Nephron (organoid): ENCODE measurements at regions not wholly inside any gene's neighbourhood (a gene's known extent, or its start where the extent isn't known, plus 50 kb on each side); places are given as distances from the start of the nearest gene placed in this dataset.

Experiments
- H3K27ac Mint-ChIP-seq, 3 experiments: 2 replicates each; pipeline ENCODE4 v1.8.0; 2020; ENCODE audit warnings: mixed read lengths in 3 of 3, mild to moderate bottlenecking in 2 of 3, moderate library complexity in 1 of 3
- H3K27me3 Mint-ChIP-seq: 2 replicates; pipeline ENCODE4 v1.8.0; 2021; ENCODE audit warnings: low read depth, mild to moderate bottlenecking, moderate library complexity, mixed read lengths
- H3K36me3 Mint-ChIP-seq: 2 replicates; pipeline ENCODE4 v1.8.0; 2020; ENCODE audit warnings: low read depth, mixed read lengths
- H3K4me1 Mint-ChIP-seq: 2 replicates; pipeline ENCODE4 v1.8.0; 2020; ENCODE audit warnings: mixed read lengths
- H3K4me3 Mint-ChIP-seq, 3 experiments: 2 replicates each; pipeline ENCODE4 v1.8.0; 2020; ENCODE audit warnings: mild to moderate bottlenecking in 3 of 3, mixed read lengths in 3 of 3, moderate library complexity in 2 of 3
- H3K9me3 Mint-ChIP-seq: 2 replicates; pipeline ENCODE4 v1.8.0; 2020; ENCODE audit warnings: mixed read lengths
- TF ChIP-seq, protein P1 (sequence below), 3 experiments: fragments of 200-600 bp; sonication (generic); IDR thresholded peaks; one replicate each; pipeline ENCODE4 v1.5.0; 2021; ENCODE audit warnings: antibody characterized with exemption in 3 of 3; ENCODE audit not compliant: unreplicated experiment in 3 of 3

- no peak overlapping the region for H3K4me3 Mint-ChIP-seq
Measured at GRCh38 chr7:81526971-81527370, 242.9 kb downstream of the HGF start.

DNA sequence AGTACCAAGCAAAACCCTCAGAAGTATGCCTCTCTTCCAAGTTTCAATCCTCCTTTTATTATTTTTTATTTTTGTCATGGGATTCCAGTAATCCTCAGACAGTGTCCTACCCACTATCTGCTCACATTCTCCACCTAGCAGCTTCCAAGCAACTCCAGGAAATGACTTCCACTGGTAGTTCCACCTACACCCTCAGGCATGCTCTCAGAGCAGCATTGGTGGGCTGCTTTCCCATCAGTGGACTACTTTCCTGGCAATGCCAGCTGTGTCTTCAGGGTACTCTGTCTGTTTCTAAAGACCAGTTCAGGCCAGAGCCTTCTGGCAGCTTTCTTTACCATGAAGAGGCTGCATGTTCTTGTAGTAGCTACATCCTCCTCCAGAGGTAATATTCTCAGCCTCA is 244.0 kb downstream of the HGF start:
- TF ChIP-seq, protein P1, sequence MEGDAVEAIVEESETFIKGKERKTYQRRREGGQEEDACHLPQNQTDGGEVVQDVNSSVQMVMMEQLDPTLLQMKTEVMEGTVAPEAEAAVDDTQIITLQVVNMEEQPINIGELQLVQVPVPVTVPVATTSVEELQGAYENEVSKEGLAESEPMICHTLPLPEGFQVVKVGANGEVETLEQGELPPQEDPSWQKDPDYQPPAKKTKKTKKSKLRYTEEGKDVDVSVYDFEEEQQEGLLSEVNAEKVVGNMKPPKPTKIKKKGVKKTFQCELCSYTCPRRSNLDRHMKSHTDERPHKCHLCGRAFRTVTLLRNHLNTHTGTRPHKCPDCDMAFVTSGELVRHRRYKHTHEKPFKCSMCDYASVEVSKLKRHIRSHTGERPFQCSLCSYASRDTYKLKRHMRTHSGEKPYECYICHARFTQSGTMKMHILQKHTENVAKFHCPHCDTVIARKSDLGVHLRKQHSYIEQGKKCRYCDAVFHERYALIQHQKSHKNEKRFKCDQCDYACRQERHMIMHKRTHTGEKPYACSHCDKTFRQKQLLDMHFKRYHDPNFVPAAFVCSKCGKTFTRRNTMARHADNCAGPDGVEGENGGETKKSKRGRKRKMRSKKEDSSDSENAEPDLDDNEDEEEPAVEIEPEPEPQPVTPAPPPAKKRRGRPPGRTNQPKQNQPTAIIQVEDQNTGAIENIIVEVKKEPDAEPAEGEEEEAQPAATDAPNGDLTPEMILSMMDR (IDR thresholded peaks at IDR 0.05; ENCODE audit: unreplicated experiment in 3 of 3) = no peak
- H3K4me3 Mint-ChIP-seq = no peak overlapping the region
- H3K36me3 Mint-ChIP-seq = no peaks in the 10 kb centered on the region
- peaks cover 5% of the 10 kb centered on the region for H3K9me3 Mint-ChIP-seq
- no peaks in the 10 kb centered on the region for H3K4me1 Mint-ChIP-seq
- no peak overlapping the region for H3K27ac Mint-ChIP-seq
- no peaks in the 10 kb centered on the region for H3K27me3 Mint-ChIP-seq

More at GRCh38 chr7:81526971-81527370, 242.9 kb downstream of the HGF start:
- Mint-ChIP-seq H3K27ac (no peak overlapping the region), H3K4me1 (no peaks in the 10 kb centered on the region), H3K36me3 (no peaks in the 10 kb centered on the region), H3K9me3 (peaks cover 5% of the 10 kb centered on the region), H3K27me3 (no peaks in the 10 kb centered on the region)
- TF ChIP-seq, protein P1 (IDR thresholded peaks at IDR 0.05; ENCODE audit: unreplicated experiment in 3 of 3) = no peak

DNA sequence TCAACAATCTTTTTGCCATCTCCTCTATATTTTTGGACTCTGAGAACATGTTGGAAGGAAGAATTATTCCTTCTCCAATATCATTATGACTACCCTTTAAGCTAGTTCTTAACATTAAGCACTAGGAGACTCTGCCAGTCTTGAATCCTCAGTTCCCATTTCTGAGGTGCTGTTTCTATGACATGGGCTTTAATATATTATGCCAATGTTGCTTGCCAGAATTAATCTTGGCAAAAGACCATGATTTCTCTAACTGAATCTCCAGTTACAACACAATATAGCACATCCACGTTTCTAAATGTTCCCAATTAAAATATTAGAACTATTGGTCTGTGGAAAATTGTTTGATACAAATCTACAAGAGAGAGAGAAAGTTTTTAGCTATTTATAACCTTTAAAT is 250.0 kb downstream of the HGF start:
- Mint-ChIP-seq H3K27ac (no peak overlapping the region), H3K4me1 (peaks cover 4% of the 10 kb centered on the region), H3K36me3 (no peaks in the 10 kb centered on the region), H3K4me3 (no peak overlapping the region), H3K27me3 (no peaks in the 10 kb centered on the region), H3K9me3 (no peaks in the 10 kb centered on the region)
- TF ChIP-seq, protein P1 (IDR thresholded peaks at IDR 0.05; ENCODE audit: unreplicated experiment in 3 of 3) = no peak

DNA sequence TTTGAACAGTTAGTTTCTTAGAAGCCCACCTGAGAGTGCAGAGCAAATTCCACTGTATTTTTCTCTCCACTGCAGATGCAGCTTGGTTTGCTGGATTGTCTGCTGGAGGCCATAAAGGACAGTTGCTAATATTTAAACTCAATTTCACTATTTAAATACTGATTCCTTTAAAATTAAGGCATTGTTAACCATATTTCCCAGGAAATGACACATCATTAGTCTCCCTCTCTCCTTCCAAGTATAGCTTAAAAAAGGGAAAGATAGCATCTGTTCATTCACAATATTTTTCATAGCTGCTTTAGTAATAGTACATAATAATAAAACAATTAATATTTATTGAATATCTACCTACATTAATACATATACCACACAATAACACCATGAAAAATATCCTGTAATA is 252.9 kb downstream of the HGF start:
- Mint-ChIP-seq H3K9me3 (peaks cover 5% of the 10 kb centered on the region), H3K27ac (no peak overlapping the region), H3K36me3 (no peaks in the 10 kb centered on the region), H3K27me3 (no peaks in the 10 kb centered on the region), H3K4me1 (peaks cover 4% of the 10 kb centered on the region), H3K4me3 (no peak overlapping the region)
- TF ChIP-seq, protein P1 (IDR thresholded peaks at IDR 0.05; ENCODE audit: unreplicated experiment in 3 of 3) = no peak

- Mint-ChIP-seq H3K9me3 (peaks cover 5% of the 10 kb centered on the region), H3K4me1 (peaks cover 4% of the 10 kb centered on the region), H3K36me3 (no peaks in the 10 kb centered on the region), H3K27me3 (no peaks in the 10 kb centered on the region), H3K4me3 (no peak overlapping the region), H3K27ac (no peak overlapping the region)
- TF ChIP-seq, protein P1 (IDR thresholded peaks at IDR 0.05; ENCODE audit: unreplicated experiment in 3 of 3) = no peak
Measured at GRCh38 chr7:81515009-81515408, 254.8 kb downstream of the HGF start.

DNA sequence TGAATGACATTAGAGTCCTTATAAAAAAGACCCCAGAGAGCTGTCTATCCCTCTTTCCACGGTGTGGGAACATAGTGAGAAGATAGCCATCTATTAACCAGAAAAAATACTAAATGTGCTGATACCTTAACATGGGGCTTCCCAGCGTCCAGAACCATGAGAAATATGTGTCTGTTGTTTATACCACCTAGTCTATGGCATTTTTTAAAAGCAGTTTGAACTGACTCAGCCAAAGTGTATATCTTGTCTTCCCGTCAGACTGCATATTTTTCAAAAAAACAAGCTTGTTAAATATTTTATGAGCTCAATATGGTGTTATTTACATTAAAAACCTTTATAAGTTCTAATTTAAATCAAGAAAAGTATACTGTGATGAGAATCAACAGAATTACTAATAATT is 255.3 kb downstream of the HGF start:
- Mint-ChIP-seq H3K9me3 (peaks cover 5% of the 10 kb centered on the region), H3K27me3 (no peaks in the 10 kb centered on the region)

More for the DNA sequence above, 255.3 kb downstream of the HGF start:
- H3K27ac Mint-ChIP-seq = no peak overlapping the region
- H3K36me3 Mint-ChIP-seq = no peaks in the 10 kb centered on the region
- H3K4me1 Mint-ChIP-seq = peaks cover 4% of the 10 kb centered on the region
- TF ChIP-seq, protein P1 (IDR thresholded peaks at IDR 0.05; ENCODE audit: unreplicated experiment in 3 of 3) = no peak
- no peak overlapping the region for H3K4me3 Mint-ChIP-seq
